K562 (cell line): ENCODE measurements at regions not wholly inside any gene's neighbourhood (a gene's known extent, or its start where the extent isn't known, plus 50 kb on each side); places are given as distances from the start of the nearest gene placed in this dataset.

ENCODE experiments used
- CEBPB ChIP-seq: fragments of 450-650 bp; IDR thresholded peaks from 2 replicates; pipeline ENCODE4 v1.6.1; 2016; ENCODE audit warnings: missing genetic modification characterization, missing compliant biosample characterization
- EHMT2 ChIP-seq: fragments of 450-650 bp; IDR thresholded peaks from 2 replicates; pipeline ENCODE4 v1.6.1; 2018; ENCODE audit warnings: antibody characterized with exemption
- FOXA1 ChIP-seq: fragments of 450-650 bp; IDR thresholded peaks from 2 replicates; pipeline ENCODE4 v1.6.1; 2016; ENCODE audit warnings: mild to moderate bottlenecking, borderline replicate concordance
- HMGXB4 ChIP-seq: sonication (generic); formaldehyde crosslinking; IDR thresholded peaks from 2 replicates; pipeline ENCODE4 v1.8.1; 2023; ENCODE audit warnings: mild to moderate bottlenecking, missing genetic modification reagents
- NFE2 ChIP-seq: IDR thresholded peaks from 2 replicates; pipeline ENCODE4 v1.6.1; 2014; ENCODE audit warnings: antibody characterized with exemption, low read depth
- PYGO2 ChIP-seq: fragments of 450-650 bp; IDR thresholded peaks from 2 replicates; pipeline ENCODE4 v1.6.1; 2016; ENCODE audit warnings: mild to moderate bottlenecking, missing genetic modification characterization, moderate library complexity, missing compliant biosample characterization
- ZKSCAN3 ChIP-seq: fragments of 250-450 bp; sonication (Bioruptor Pico); IDR thresholded peaks from 2 replicates; pipeline ENCODE4 v1.4.0; 2020
- ZNF175 ChIP-seq: fragments of 200-800 bp; sonication (Bioruptor generic); IDR thresholded peaks from 2 replicates; pipeline ENCODE4 v1.6.1; 2016; ENCODE audit warnings: low read depth, mild to moderate bottlenecking, missing genetic modification characterization, missing compliant biosample characterization
- ZNF561 ChIP-seq: fragments of 450-650 bp; formaldehyde crosslinking; conservative IDR thresholded peaks from 2 replicates; pipeline ENCODE4 v1.4.0; 2020; ENCODE audit warnings: mild to moderate bottlenecking, moderate library complexity
- ZNF586 ChIP-seq: fragments of 450-650 bp; formaldehyde crosslinking; conservative IDR thresholded peaks from 2 replicates; pipeline ENCODE4 v1.4.0; 2020; ENCODE audit warnings: mild to moderate bottlenecking, moderate library complexity
- TF ChIP-seq, protein P1 (sequence below): IDR thresholded peaks from 2 replicates; pipeline ENCODE4 v1.6.1; 2011; ENCODE audit warnings: borderline replicate concordance, low read depth, mild to moderate bottlenecking, moderate library complexity, low read length; ENCODE audit not compliant: insufficient read depth, poor library complexity, severe bottlenecking
- TF ChIP-seq, protein P2 (sequence below): fragments of 250-450 bp; sonication (Bioruptor Pico); IDR thresholded peaks from 2 replicates; pipeline ENCODE4 v1.5.0; 2020; ENCODE audit warnings: mild to moderate bottlenecking, borderline replicate concordance

DNA sequence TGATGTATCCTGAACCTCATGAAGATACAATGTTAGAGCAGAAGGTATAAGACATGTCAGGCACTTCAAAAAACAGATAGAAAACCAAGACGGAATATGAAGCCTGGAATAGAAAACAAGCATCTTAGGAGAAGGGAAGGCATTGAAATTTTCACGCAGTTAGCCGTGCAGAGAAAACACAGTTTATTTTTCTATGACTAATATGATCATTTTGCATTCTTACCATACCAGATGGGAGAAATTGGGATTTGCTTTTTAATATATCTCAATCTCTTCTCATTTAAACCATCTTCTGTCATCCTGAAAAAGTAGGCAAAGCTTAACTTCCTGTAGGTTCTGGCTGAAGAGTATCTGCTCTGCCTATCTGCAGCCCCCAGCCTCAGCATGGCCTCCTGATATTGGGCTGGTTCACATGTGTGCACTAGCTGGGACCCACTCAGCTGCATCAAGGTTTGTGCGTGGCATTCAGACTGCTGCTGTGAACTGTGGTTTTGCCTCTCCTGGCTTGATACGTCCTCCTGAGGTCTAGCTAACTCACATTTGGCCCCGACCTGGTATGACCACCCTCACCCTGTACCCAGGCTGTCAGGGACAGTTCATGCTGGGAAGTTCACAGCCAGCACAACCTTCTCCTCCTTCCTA lies 392.5 kb upstream of the SASH1 start (continued):
- TF ChIP-seq HMGXB4 (CRISPR knock-in tag) (no peak), FOXA1 (no peak), NFE2 (no peak), ZNF586 (CRISPR knock-in tag) (no peak), ZNF175 (CRISPR knock-in tag) (no peak), ZNF561 (CRISPR knock-in tag) (no peak), EHMT2 (no peak), ZKSCAN3 (CRISPR knock-in tag) (no peak), PYGO2 (no peak), CEBPB (tag) (no peak)
- TF ChIP-seq, protein P1, sequence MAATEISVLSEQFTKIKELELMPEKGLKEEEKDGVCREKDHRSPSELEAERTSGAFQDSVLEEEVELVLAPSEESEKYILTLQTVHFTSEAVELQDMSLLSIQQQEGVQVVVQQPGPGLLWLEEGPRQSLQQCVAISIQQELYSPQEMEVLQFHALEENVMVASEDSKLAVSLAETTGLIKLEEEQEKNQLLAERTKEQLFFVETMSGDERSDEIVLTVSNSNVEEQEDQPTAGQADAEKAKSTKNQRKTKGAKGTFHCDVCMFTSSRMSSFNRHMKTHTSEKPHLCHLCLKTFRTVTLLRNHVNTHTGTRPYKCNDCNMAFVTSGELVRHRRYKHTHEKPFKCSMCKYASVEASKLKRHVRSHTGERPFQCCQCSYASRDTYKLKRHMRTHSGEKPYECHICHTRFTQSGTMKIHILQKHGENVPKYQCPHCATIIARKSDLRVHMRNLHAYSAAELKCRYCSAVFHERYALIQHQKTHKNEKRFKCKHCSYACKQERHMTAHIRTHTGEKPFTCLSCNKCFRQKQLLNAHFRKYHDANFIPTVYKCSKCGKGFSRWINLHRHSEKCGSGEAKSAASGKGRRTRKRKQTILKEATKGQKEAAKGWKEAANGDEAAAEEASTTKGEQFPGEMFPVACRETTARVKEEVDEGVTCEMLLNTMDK = no peak
- TF ChIP-seq, protein P2, sequence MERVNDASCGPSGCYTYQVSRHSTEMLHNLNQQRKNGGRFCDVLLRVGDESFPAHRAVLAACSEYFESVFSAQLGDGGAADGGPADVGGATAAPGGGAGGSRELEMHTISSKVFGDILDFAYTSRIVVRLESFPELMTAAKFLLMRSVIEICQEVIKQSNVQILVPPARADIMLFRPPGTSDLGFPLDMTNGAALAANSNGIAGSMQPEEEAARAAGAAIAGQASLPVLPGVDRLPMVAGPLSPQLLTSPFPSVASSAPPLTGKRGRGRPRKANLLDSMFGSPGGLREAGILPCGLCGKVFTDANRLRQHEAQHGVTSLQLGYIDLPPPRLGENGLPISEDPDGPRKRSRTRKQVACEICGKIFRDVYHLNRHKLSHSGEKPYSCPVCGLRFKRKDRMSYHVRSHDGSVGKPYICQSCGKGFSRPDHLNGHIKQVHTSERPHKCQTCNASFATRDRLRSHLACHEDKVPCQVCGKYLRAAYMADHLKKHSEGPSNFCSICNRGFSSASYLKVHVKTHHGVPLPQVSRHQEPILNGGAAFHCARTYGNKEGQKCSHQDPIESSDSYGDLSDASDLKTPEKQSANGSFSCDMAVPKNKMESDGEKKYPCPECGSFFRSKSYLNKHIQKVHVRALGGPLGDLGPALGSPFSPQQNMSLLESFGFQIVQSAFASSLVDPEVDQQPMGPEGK (CRISPR knock-in tag) = no peak
